Neutrophil (primary cell): ENCODE measurements at regions not wholly inside any gene's neighbourhood (a gene's known extent, or its start where the extent isn't known, plus 50 kb on each side); places are given as distances from the start of the nearest gene placed in this dataset.

Experiments used
- H3K27ac ChIP-seq: fragments of 200-600 bp; sonication (generic); 2 replicates; pipeline ENCODE4 v1.5.1; 2016; ENCODE audit warnings: mild to moderate bottlenecking, moderate library complexity
- H3K27me3 ChIP-seq: fragments of 200-600 bp; sonication (generic); 2 replicates; pipeline ENCODE4 v1.6.0; 2016; ENCODE audit warnings: mild to moderate bottlenecking
- H3K36me3 ChIP-seq: fragments of 200-600 bp; sonication (generic); 2 replicates; pipeline ENCODE4 v1.5.1; 2017
- H3K4me1 ChIP-seq, 2 experiments: fragments of 200-600 bp in 1 of 2; sonication (generic) in 1 of 2; 1 replicate in 1 of 2; 2 replicates in 1 of 2; pipeline versions ENCODE4 v1.5.1 to v1.6.1; 2013 to 2016; ENCODE audit warnings: low read depth in 1 of 2, low read length in 1 of 2, mild to moderate bottlenecking in 1 of 2, moderate library complexity in 1 of 2; ENCODE audit not compliant: control insufficient read depth in 1 of 2, insufficient read depth in 1 of 2
- H3K4me3 ChIP-seq, 2 experiments: fragments of 200-600 bp in 1 of 2; sonication (generic) in 1 of 2; 1 replicate in 1 of 2; 2 replicates in 1 of 2; pipeline ENCODE4 v1.5.1; 2013 to 2016; ENCODE audit warnings: low read depth in 1 of 2, low read length in 1 of 2, mild to moderate bottlenecking in 1 of 2, moderate library complexity in 1 of 2
- H3K9me3 ChIP-seq: fragments of 200-600 bp; sonication (generic); 2 replicates; pipeline ENCODE4 v1.5.1; 2016
- TF ChIP-seq, protein P1 (sequence below): fragments of 200-600 bp; sonication (generic); IDR thresholded peaks from 2 replicates; pipeline ENCODE4 v1.5.1; 2016; ENCODE audit warnings: antibody characterized with exemption

- Histone ChIP-seq H3K27ac (no peak overlapping the region), H3K4me3 (no peak overlapping the region), H3K9me3 (no peaks in the 10 kb centered on the region), H3K4me1 (peaks cover 11 to 12% of the 10 kb centered on the region in 2 experiments), H3K36me3 (no peaks in the 10 kb centered on the region), H3K27me3 (peaks cover 29% of the 10 kb centered on the region)
- TF ChIP-seq, protein P1, sequence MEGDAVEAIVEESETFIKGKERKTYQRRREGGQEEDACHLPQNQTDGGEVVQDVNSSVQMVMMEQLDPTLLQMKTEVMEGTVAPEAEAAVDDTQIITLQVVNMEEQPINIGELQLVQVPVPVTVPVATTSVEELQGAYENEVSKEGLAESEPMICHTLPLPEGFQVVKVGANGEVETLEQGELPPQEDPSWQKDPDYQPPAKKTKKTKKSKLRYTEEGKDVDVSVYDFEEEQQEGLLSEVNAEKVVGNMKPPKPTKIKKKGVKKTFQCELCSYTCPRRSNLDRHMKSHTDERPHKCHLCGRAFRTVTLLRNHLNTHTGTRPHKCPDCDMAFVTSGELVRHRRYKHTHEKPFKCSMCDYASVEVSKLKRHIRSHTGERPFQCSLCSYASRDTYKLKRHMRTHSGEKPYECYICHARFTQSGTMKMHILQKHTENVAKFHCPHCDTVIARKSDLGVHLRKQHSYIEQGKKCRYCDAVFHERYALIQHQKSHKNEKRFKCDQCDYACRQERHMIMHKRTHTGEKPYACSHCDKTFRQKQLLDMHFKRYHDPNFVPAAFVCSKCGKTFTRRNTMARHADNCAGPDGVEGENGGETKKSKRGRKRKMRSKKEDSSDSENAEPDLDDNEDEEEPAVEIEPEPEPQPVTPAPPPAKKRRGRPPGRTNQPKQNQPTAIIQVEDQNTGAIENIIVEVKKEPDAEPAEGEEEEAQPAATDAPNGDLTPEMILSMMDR: no peak
These were observed 236.2 kb downstream of the SYK start for GRCh38 chr9:91037511-91038482.

GRCh38 chr9:91038483-91039124, 237.0 kb downstream of the SYK start:
- TF ChIP-seq, protein P1: no peak
- Histone ChIP-seq H3K4me1 (peaks cover 11 to 12% of the 10 kb centered on the region in 2 experiments), H3K27ac (no peak overlapping the region), H3K4me3 (no peak overlapping the region), H3K36me3 (no peaks in the 10 kb centered on the region), H3K27me3 (peaks cover 29% of the 10 kb centered on the region), H3K9me3 (no peaks in the 10 kb centered on the region)

DNA sequence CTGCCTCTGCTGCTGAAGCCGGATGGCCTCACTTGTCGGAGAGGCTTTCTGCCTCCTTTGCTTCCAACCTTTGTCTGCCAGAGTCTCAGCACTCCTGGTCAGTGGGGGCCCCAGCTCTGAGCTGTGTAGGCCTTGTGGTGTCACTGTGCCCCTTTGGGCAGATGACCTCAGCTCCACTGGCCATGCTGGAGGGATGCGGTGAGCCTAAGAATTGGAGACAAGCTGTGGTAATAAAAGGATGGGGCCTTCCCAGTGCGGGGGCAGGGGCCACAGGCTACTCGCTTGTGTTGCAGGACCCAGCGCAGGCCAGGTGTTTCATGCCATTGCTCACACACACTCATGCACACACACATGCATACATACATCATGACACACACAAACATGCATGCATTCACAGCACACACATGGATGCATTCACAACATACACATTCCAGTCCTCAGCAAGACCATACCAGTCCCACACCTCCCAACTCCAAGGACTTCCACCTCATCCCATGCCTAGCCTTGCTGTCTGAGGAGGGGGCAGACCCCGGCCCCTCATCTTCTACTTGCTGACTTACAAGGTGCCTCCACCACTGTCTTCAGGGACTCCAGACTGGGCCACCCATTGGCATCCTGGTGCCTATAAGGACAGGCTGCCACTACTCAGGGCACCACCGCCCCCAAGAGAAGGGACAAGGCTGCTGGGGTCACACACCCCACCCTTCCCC, 237.7 kb downstream of the SYK start:
- Histone ChIP-seq H3K27ac (no peak overlapping the region), H3K4me3 (no peak overlapping the region), H3K9me3 (no peaks in the 10 kb centered on the region), H3K4me1 (peaks cover 11 to 12% of the 10 kb centered on the region in 2 experiments), H3K27me3 (peaks cover 29% of the 10 kb centered on the region), H3K36me3 (no peaks in the 10 kb centered on the region)
- TF ChIP-seq, protein P1: no peak

DNA sequence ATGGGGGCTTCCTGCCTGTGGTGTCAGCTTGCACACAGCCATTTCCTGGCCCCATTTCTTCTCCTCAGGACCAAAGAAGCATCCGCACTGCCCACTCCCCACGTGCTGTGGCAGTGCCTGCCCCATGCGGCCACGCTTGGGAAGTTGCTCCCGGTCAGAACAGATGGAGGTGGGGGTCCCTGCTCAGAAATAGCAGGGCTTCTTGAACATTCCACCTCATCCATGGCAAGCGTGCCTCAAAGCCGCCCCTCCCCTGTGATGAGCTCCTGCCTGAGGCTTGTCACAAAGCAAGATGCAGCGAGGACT, 238.2 kb downstream of the SYK start:
- Histone ChIP-seq H3K27me3 (peaks cover 29% of the 10 kb centered on the region), H3K9me3 (no peaks in the 10 kb centered on the region), H3K4me3 (no peak overlapping the region), H3K27ac (no peak overlapping the region), H3K4me1 (peaks cover 11 to 12% of the 10 kb centered on the region in 2 experiments), H3K36me3 (no peaks in the 10 kb centered on the region)
- TF ChIP-seq, protein P1: no peak

DNA sequence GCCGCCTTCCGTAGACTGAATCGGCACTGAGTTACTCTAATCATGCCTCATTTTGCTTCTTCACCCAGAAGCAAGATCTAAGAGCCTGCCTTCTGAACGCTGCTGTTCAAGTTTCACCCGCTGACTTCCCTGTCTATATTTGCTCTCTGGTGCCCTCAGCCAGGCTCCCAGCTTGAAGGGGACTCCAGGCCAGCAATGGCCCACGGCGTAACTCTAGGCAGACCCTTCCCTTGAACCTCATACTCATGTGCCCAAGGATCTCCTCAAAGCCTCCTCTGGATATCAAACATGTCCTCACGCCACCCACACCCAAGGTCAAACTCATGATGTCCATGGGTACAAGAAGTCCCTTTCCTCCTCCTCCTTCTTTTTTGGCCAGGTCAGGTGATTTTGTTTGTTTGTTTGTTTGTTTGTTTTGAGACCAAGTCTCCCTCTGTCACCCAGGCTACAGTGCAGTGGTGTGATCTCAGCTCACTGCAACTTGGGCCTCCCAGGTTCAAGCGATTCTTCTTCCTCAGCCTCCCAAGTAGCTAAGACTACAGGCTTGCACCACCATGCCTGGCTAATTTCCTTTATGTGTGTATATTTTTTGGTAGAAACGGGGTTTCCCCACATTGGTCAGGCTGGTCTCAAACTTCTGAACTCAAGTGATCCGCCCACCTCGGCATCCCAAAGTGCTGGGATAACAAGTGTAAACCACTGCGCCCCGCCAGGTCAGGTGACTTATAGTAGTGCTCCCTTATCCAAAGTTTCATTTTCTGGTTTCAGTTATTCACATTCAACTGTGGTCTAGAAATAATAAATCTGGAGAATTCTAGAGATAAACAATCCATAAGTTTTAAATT, 239.0 kb downstream of the SYK start:
- Histone ChIP-seq H3K27me3 (peaks cover 29% of the 10 kb centered on the region), H3K27ac (no peak overlapping the region), H3K4me1 (peaks cover 11 to 12% of the 10 kb centered on the region in 2 experiments), H3K4me3 (no peak overlapping the region), H3K36me3 (no peaks in the 10 kb centered on the region), H3K9me3 (no peaks in the 10 kb centered on the region)
- TF ChIP-seq, protein P1: no peak
